ENCODE measurements at regions not wholly inside any gene's neighbourhood (a gene's known extent, or its start where the extent isn't known, plus 50 kb on each side); places are given as distances from the start of the nearest gene placed in this dataset.
"Not testable (repeated sequence)": the region's sequence is repeated elsewhere in the genome, so short reads cannot be mapped to it uniquely, and the experiment has no call there.

- not testable (repeated sequence) for H3K36me3 Mint-ChIP-seq (ENCODE audit: low read depth); H3K4me1 Mint-ChIP-seq; H3K27ac Mint-ChIP-seq; H3K27me3 Mint-ChIP-seq (ENCODE audit: insufficient read depth); H3K9ac ChIP-seq (ENCODE audit: extremely low read depth, low read length, poor library complexity, severe bottlenecking); DNase-seq; H3K27me3 ChIP-seq (ENCODE audit: control insufficient read depth, insufficient read depth, low read length, poor library complexity, severe bottlenecking); H3K4me1 ChIP-seq (ENCODE audit: control insufficient read depth, insufficient read depth, low read length); H3K4me3 ChIP-seq (ENCODE audit: low read length); H3K27ac ChIP-seq (ENCODE audit: low read depth, low read length); H3K36me3 ChIP-seq (ENCODE audit: control insufficient read depth, insufficient read depth, low read length); H3K4me3 Mint-ChIP-seq
- H3K9me3 Mint-ChIP-seq = peaks cover 91% of the 10 kb centered on the region
- WGBS, 2 experiments (ENCODE audit: insufficient coverage in 1 of 2, insufficient read length in 1 of 2) = 77% methylated on average over 3 to 6 of the region's 6 CpGs
- H3K9me3 ChIP-seq (ENCODE audit: control insufficient read depth, low read length) = peaks cover 22% of the 10 kb centered on the region
These were observed 129.0 kb upstream of the OR4C13 start for GRCh38 chr11:49823188-49823587.

DNA sequence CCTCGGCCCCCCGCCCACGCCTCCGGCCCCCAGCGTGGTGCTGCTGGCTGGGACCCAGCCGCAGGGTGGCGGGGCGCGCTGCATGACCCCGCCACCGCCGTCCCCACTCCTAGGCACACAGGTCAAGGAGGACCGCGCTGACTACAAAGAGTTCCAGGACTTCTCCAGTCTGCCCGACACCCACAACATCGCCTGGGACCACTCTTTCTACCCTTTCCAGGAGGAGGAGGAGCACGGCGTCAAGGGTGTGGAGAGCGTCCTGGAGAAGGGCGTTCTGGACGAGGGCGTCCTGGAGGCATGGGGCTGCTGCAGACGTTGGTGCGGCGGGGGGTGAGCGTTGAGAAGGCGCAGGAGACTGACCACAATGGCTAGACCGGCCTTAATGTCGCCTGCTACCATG lies 101.7 kb upstream of the OR4C13 start:
- H3K36me3 ChIP-seq (ENCODE audit: control insufficient read depth, insufficient read depth, low read length); H3K9ac ChIP-seq (ENCODE audit: extremely low read depth, low read length, poor library complexity, severe bottlenecking); H3K4me3 Mint-ChIP-seq; H3K36me3 Mint-ChIP-seq (ENCODE audit: low read depth); H3K27ac ChIP-seq (ENCODE audit: low read depth, low read length); H3K4me1 ChIP-seq (ENCODE audit: control insufficient read depth, insufficient read depth, low read length); H3K4me1 Mint-ChIP-seq; H3K27me3 ChIP-seq (ENCODE audit: control insufficient read depth, insufficient read depth, low read length, poor library complexity, severe bottlenecking); H3K27me3 Mint-ChIP-seq (ENCODE audit: insufficient read depth); DNase-seq; H3K4me3 ChIP-seq (ENCODE audit: low read length); H3K27ac Mint-ChIP-seq: not testable (repeated sequence)
- H3K9me3 Mint-ChIP-seq = peaks cover 75% of the 10 kb centered on the region
- peaks cover 13% of the 10 kb centered on the region for H3K9me3 ChIP-seq (ENCODE audit: control insufficient read depth, low read length)
- WGBS, 2 experiments (ENCODE audit: insufficient coverage in 1 of 2, insufficient read length in 1 of 2) = 88 to 89% methylated on average over 21 to 29 of the region's 29 CpGs

DNA sequence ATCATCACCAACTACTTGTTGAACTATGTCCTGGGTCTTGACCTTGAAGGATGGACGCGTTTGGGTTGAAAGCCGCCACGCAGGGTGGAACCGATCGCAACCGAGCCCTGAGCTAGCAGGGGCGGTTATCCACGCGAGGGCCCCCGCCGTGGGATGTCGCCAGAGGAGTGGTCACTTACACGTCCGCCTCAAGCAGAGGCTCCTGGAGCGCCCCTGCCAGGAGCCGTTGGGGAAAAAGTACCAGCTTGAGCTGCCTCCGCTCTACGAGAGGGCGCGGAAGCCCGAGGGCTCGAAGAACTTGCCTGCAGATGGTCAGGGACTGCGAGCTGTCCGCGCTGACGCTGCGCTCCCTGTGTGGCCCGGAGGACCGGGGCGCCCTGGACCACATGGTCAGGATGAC lies 100.7 kb upstream of the OR4C13 start:
- H3K4me1 ChIP-seq (ENCODE audit: control insufficient read depth, insufficient read depth, low read length) = no peaks in the 10 kb centered on the region
- peaks cover 2% of the 10 kb centered on the region for H3K36me3 Mint-ChIP-seq (ENCODE audit: low read depth)
- no peaks in the 10 kb centered on the region for H3K4me1 Mint-ChIP-seq
- H3K27me3 Mint-ChIP-seq (ENCODE audit: insufficient read depth) = no peaks in the 10 kb centered on the region
- no peaks in the 10 kb centered on the region for H3K36me3 ChIP-seq (ENCODE audit: control insufficient read depth, insufficient read depth, low read length)
- no peak overlapping the region for H3K9ac ChIP-seq (ENCODE audit: extremely low read depth, low read length, poor library complexity, severe bottlenecking)
- no peak overlapping the region for H3K27ac ChIP-seq (ENCODE audit: low read depth, low read length)
- H3K27me3 ChIP-seq (ENCODE audit: control insufficient read depth, insufficient read depth, low read length, poor library complexity, severe bottlenecking) = no peaks in the 10 kb centered on the region
- whole genome bisulfite sequencing, 2 experiments (ENCODE audit: insufficient coverage in 1 of 2, insufficient read length in 1 of 2) = 86 to 97% methylated on average over 22 to 31 of the region's 31 CpGs
- H3K27ac Mint-ChIP-seq = no peak overlapping the region
- DNase-seq = no peak
- H3K4me3 ChIP-seq (ENCODE audit: low read length) = no peak overlapping the region
- peaks cover 78% of the 10 kb centered on the region for H3K9me3 Mint-ChIP-seq
- no peak for TF ChIP-seq CTCF (conservative IDR thresholded peaks at IDR 0.05)
- peaks cover 7% of the 10 kb centered on the region for H3K9me3 ChIP-seq (ENCODE audit: control insufficient read depth, low read length)
- no peak overlapping the region for H3K4me3 Mint-ChIP-seq

DNA sequence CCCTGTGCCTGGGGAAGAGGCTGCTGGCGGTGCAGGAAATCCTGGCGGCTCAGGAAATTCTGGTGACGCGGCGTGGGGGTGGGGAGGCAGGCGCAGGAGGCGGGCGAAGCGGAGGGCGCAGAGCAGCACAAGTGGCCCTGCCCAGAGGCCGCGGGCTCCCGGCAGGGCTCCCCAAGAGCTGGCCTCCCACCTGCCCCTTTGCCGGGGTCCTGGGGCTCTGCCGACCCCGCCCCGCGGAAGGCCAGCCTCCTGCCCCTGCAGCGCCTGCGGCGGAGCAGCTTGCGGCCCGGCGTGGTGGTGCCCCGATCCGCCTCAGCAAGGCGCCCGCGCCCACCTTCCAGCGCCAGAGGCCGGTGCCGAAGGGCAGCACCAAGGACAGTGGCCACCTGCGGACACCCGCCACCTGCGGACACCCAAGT lies 100.2 kb upstream of the OR4C13 start:
- TF ChIP-seq CTCF (conservative IDR thresholded peaks at IDR 0.05) = no peak
- 90 to 93% methylated on average over 16 to 35 of the region's 35 CpGs for WGBS, 2 experiments (ENCODE audit: insufficient coverage in 1 of 2, insufficient read length in 1 of 2)
- no peaks in the 10 kb centered on the region for H3K36me3 ChIP-seq (ENCODE audit: control insufficient read depth, insufficient read depth, low read length)
- H3K27me3 Mint-ChIP-seq (ENCODE audit: insufficient read depth) = no peaks in the 10 kb centered on the region
- no peak overlapping the region for H3K27ac ChIP-seq (ENCODE audit: low read depth, low read length)
- H3K4me3 ChIP-seq (ENCODE audit: low read length) = no peak overlapping the region
- H3K4me3 Mint-ChIP-seq = no peak overlapping the region
- no peaks in the 10 kb centered on the region for H3K4me1 Mint-ChIP-seq
- peaks cover 2% of the 10 kb centered on the region for H3K36me3 Mint-ChIP-seq (ENCODE audit: low read depth)
- H3K27ac Mint-ChIP-seq = no peak overlapping the region
- H3K9me3 ChIP-seq (ENCODE audit: control insufficient read depth, low read length) = peaks cover 6% of the 10 kb centered on the region
- H3K4me1 ChIP-seq (ENCODE audit: control insufficient read depth, insufficient read depth, low read length) = no peaks in the 10 kb centered on the region
- no peak overlapping the region for H3K9ac ChIP-seq (ENCODE audit: extremely low read depth, low read length, poor library complexity, severe bottlenecking)
- H3K9me3 Mint-ChIP-seq = peaks cover 78% of the 10 kb centered on the region
- no peaks in the 10 kb centered on the region for H3K27me3 ChIP-seq (ENCODE audit: control insufficient read depth, insufficient read depth, low read length, poor library complexity, severe bottlenecking)
- DNase-seq = no peak

DNA sequence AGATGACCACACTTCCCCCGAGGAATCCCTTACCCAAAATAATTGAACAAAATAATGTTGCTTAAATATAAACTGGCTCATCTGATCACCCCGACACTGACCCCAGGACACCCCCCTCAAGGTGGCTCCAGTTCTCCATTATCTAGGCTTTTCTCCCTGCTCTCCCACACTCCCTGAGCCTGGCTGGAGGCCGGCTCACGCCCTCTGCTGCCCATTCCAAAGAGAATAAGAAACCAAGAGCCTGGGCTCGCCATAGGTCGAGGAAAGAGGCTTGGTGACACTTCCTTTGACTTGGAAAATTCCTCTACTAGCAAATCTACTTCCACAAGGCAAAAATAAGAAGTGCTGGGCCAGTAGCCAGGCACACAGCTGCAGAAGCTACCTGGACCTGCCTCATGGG lies 63.3 kb upstream of the OR4C13 start:
- not testable (repeated sequence) for H3K9me3 ChIP-seq (ENCODE audit: control insufficient read depth, low read length); H3K36me3 ChIP-seq (ENCODE audit: control insufficient read depth, insufficient read depth, low read length); H3K27ac Mint-ChIP-seq; H3K4me1 ChIP-seq (ENCODE audit: control insufficient read depth, insufficient read depth, low read length); DNase-seq; H3K27ac ChIP-seq (ENCODE audit: low read depth, low read length); H3K4me3 ChIP-seq (ENCODE audit: low read length); H3K4me3 Mint-ChIP-seq; H3K27me3 Mint-ChIP-seq (ENCODE audit: insufficient read depth); H3K4me1 Mint-ChIP-seq; H3K36me3 Mint-ChIP-seq (ENCODE audit: low read depth); H3K9ac ChIP-seq (ENCODE audit: extremely low read depth, low read length, poor library complexity, severe bottlenecking); H3K27me3 ChIP-seq (ENCODE audit: control insufficient read depth, insufficient read depth, low read length, poor library complexity, severe bottlenecking)
- peaks cover 82% of the 10 kb centered on the region for H3K9me3 Mint-ChIP-seq
- 60 to 63% methylated on average over 2 to 5 of the region's 6 CpGs for WGBS, 2 experiments (ENCODE audit: insufficient coverage in 1 of 2, insufficient read length in 1 of 2)

- H3K27ac ChIP-seq (ENCODE audit: low read depth, low read length); H3K36me3 Mint-ChIP-seq (ENCODE audit: low read depth); H3K27me3 Mint-ChIP-seq (ENCODE audit: insufficient read depth); H3K4me1 Mint-ChIP-seq; H3K4me3 Mint-ChIP-seq; DNase-seq; H3K27me3 ChIP-seq (ENCODE audit: control insufficient read depth, insufficient read depth, low read length, poor library complexity, severe bottlenecking); H3K9ac ChIP-seq (ENCODE audit: extremely low read depth, low read length, poor library complexity, severe bottlenecking); H3K4me1 ChIP-seq (ENCODE audit: control insufficient read depth, insufficient read depth, low read length); H3K36me3 ChIP-seq (ENCODE audit: control insufficient read depth, insufficient read depth, low read length); H3K4me3 ChIP-seq (ENCODE audit: low read length); H3K27ac Mint-ChIP-seq: not testable (repeated sequence)
- peaks cover 31% of the 10 kb centered on the region for H3K9me3 ChIP-seq (ENCODE audit: control insufficient read depth, low read length)
- H3K9me3 Mint-ChIP-seq = peaks cover 79% of the 10 kb centered on the region
- WGBS, 2 experiments (ENCODE audit: insufficient coverage in 1 of 2, insufficient read length in 1 of 2) = 89 to 96% methylated on average over 20 to 57 of the region's 57 CpGs
These were observed 60.1 kb upstream of the OR4C13 start for GRCh38 chr11:49891910-49892671.

Measured in endodermal cell (in vitro differentiated cells).